ENCODE measurements at regions not wholly inside any gene's neighbourhood (a gene's known extent, or its start where the extent isn't known, plus 50 kb on each side); places are given as distances from the start of the nearest gene placed in this dataset.
A peak's percentile ranks its signal among the peaks of the same experiment; 100 is the strongest.

DNA sequence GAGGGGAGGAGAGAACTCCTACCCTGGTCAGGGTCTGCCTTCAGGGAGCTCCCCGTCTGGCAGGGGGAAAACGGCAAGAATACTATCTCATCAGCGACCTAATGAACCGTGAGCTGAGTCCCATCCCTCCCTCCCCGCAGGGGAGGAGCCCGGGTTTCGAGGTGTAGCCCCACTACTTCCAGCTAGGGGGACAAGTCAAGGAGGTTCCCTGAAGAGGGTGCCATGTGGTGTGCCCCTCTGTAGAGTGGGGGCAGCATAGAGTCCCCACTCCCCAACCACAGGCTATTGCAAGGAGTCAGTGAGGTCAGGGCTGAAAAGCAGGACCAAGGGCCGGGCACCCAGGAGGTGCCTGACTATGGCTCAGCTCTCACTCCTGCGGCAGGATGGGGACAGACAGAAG, 50.9 kb upstream of the RXRA start:
- Histone ChIP-seq H3K27ac (ENCODE audit: extremely low read depth, low read depth, low read length) (no peak overlapping the region), H3K9ac (ENCODE audit: insufficient read depth in 1 of 2, low read depth in 2 of 2, low read length in 2 of 2) (no peak overlapping the region), H3K4me2 (ENCODE audit: insufficient read depth, low read length) (no peak overlapping the region), H4K20me1 (replicated peaks; ENCODE audit: control insufficient read depth, insufficient read depth, low read length) (peaks cover 16% of the 10 kb centered on the region; the same call in 1 of the 2 replicates), H2AFZ (ENCODE audit: low read depth, low read length) (no peak overlapping the region), H3K9me1 (ENCODE audit: control insufficient read depth, insufficient read depth, low read length) (no peaks in the 10 kb centered on the region), H3K79me2 (ENCODE audit: control insufficient read depth, insufficient read depth, low read length) (no peaks in the 10 kb centered on the region), H3K4me3 (no peak overlapping the region), H3K27me3 (ENCODE audit: control insufficient read depth in 2 of 2, insufficient read depth in 2 of 2, low read length in 2 of 2) (peaks cover 9 to 80% of the 10 kb centered on the region in 2 experiments; a peak in 4 of 5 replicates), H3K4me1 (replicated peaks in 1 of 2; ENCODE audit: control insufficient read depth in 2 of 2, insufficient read depth in 2 of 2, low read length in 2 of 2) (peaks cover 0 to 13% of the 10 kb centered on the region in 2 experiments; a peak in 4 of 5 replicates), H3K36me3 (ENCODE audit: control insufficient read depth, insufficient read depth, low read length) (no peaks in the 10 kb centered on the region), H3K9me3 (replicated peaks; ENCODE audit: control insufficient read depth, insufficient read depth, low read depth, low read length) (peaks cover 4% of the 10 kb centered on the region)
- POLR2A ChIA-PET, result interaction anchor here (0.7 kb wide), 1 partner anchor 134 kb away, joined by 3 read pairs; no protein-coding TSS in a partner anchor
- WGBS (ENCODE audit: insufficient coverage, low coverage, missing lambda C conversion rate), result 0% methylated on average over 7 of the region's 9 CpGs
- BruUV-seq (replicated peaks), result no TSS peak
- peak; percentile 66 for ATAC-seq
- peak in 2 of 4 experiments; percentile 52 to 57 for DNase-seq (ENCODE audit: extremely low read depth in 1 of 4, low spot score in 3 of 4)
- intact Hi-C loops (cut with micrococcal nuclease) (no loop called here), in situ Hi-C loops (cut with MboI) (no loop called here)
- no peak for FAIRE-seq
- TF ChIP-seq, protein P1, sequence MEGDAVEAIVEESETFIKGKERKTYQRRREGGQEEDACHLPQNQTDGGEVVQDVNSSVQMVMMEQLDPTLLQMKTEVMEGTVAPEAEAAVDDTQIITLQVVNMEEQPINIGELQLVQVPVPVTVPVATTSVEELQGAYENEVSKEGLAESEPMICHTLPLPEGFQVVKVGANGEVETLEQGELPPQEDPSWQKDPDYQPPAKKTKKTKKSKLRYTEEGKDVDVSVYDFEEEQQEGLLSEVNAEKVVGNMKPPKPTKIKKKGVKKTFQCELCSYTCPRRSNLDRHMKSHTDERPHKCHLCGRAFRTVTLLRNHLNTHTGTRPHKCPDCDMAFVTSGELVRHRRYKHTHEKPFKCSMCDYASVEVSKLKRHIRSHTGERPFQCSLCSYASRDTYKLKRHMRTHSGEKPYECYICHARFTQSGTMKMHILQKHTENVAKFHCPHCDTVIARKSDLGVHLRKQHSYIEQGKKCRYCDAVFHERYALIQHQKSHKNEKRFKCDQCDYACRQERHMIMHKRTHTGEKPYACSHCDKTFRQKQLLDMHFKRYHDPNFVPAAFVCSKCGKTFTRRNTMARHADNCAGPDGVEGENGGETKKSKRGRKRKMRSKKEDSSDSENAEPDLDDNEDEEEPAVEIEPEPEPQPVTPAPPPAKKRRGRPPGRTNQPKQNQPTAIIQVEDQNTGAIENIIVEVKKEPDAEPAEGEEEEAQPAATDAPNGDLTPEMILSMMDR (IDR thresholded peaks at IDR 0.05 in 2 of 3, conservative IDR thresholded peaks at IDR 0.05 in 1 of 3; ENCODE audit: insufficient read depth in 2 of 3, low read depth in 1 of 3, low read length in 3 of 3), result peak in 2 of 3 experiments; percentile 15 to 69; a peak in 3 of 6 replicates
- TF ChIP-seq PHF8 (IDR thresholded peaks at IDR 0.05; ENCODE audit: borderline replicate concordance, low read length), result no peak
- CTCF ChIA-PET (ENCODE audit: low intra/inter-chr PET ratio), result no interaction called here
